H7 (cell line): ENCODE measurements at regions not wholly inside any gene's neighbourhood (a gene's known extent, or its start where the extent isn't known, plus 50 kb on each side); places are given as distances from the start of the nearest gene placed in this dataset.
"Not testable (repeated sequence)": the region's sequence is repeated elsewhere in the genome, so short reads cannot be mapped to it uniquely, and the experiment has no call there.

ENCODE experiments used
- DNase-seq: peaks from one replicate; pipeline ENCODE4 v3.0.0; 2012
- H3K27me3 ChIP-seq: 2 replicates; pipeline ENCODE4 v1.6.0; 2011; ENCODE audit warnings: mild to moderate bottlenecking, low read length; ENCODE audit not compliant: control insufficient read depth, insufficient read depth
- H3K36me3 ChIP-seq: replicated peaks from 2 replicates; pipeline ENCODE4 v1.5.1; 2011; ENCODE audit warnings: low read length; ENCODE audit not compliant: control insufficient read depth, insufficient read depth
- H3K4me3 ChIP-seq: 2 replicates; pipeline ENCODE4 v1.5.1; 2011; ENCODE audit warnings: low read depth, mild to moderate bottlenecking, control low read depth, low read length, moderate library complexity; ENCODE audit not compliant: insufficient read depth

DNA sequence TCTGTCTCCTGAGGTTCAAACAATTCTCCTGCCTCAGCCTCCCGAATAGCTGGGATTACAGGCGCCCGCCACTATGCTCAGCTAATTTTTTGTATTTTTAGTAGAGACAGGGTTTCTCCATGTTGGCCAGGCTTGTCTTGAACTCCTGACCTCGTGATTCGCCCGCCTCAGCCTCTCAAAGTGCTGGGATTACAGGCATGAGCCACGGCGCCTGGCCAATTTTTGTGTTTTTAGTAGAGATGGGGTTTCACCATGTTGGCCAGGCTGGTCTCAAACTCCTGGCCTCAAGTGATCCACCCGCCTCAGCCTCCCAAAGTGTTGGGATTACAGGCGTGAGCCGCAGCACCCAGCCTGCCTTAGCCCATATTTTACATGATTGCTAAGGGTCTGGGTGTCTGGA lies 130.3 kb upstream of the NCOR2 start:
- not testable (repeated sequence) for H3K36me3 ChIP-seq, H3K4me3 ChIP-seq, H3K27me3 ChIP-seq, DNase-seq

DNA sequence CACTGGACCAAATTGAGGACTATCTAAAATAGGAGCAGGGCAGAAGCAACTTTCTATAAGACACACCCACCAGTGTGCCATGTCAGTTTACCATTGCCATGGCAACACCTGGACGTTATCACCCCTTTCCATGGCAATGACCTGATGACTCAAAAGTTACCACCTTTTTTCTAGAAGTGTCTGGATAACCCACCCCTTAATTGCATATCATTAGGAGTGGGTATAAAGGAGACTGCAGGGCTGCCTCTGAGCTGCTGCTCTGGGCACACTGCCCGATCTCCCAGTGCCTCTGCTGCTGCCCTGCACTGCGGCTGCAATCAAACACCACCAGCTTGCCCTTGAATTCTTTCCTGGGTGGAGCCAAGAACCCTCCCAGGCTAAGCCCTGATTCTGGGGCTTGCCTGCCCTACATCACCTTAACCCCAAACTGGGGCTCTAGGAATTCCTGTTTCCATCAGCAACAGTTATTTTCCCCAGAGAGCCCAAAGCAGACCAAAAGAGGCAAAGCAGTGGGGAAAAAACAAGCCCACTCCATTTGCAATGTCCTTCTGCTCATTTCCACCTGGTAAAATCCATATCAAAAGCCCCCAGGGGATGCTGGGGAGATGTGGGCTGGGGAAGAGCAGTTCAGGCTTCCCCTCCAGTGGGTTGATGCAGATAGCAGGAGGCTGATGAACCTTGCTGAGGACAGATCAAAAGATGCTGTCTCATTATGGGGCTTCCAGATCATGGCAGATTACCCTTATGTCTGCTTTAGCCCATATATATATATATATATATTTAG lies 129.5 kb upstream of the NCOR2 start:
- no peaks in the 10 kb centered on the region for H3K27me3 ChIP-seq
- no peak overlapping the region for H3K4me3 ChIP-seq
- H3K36me3 ChIP-seq = no peaks in the 10 kb centered on the region
- DNase-seq = no peak

DNA sequence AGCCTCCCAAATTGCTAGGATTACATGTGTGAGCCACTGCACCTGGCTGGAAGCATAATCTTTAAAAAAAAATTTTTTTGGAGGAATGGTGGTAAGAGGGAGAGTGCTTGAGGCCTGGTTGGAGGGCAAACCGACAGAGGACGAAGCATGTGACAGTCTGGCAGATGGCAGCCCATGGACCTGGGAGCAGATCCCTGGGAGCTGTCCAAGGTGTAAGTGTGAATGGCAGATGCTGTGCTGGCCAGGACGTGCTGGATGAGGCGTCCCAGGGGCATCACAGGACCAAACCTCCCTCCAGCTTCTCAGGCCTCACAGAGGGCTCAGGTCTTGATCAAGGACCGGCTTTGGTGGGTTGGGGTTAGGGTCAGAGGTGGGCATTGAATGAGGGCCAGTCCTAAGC lies 128.4 kb upstream of the NCOR2 start:
- no peak for DNase-seq
- H3K36me3 ChIP-seq = no peaks in the 10 kb centered on the region
- H3K27me3 ChIP-seq = no peaks in the 10 kb centered on the region
- H3K4me3 ChIP-seq = no peak overlapping the region

DNA sequence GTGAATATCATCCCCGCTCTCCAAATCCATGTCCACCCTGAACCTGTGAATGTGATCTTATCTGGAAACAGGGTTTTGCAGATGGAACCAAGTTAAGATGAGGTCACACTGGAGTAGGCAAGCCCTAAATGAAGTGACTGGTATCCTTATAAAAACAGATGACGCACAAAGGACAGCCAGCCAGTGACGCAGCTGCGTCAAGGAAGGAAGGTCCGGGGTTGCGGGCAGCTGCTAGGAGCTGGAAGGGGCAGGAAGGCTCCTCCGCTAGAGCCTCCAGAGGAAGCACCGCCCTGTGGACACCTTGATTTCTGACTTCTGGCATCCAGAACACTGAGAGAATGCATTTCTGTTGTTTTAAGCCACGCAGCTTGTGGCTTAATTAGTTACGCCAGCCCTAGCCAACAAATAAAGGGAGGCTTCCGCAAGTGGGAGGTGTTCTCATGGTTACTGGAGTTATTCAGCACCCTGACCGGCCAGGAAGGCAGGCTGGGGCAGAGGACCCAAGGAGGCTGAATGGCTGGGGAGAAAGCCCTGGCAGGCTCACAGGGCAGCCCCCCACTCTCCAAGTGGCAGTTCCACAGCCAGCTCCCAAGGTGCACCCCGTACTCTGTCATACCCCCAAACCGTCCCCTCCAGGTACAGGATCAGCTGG lies 127.6 kb upstream of the NCOR2 start:
- Histone ChIP-seq H3K4me3 (no peak overlapping the region), H3K27me3 (no peaks in the 10 kb centered on the region), H3K36me3 (no peaks in the 10 kb centered on the region)
- DNase-seq = no peak

DNA sequence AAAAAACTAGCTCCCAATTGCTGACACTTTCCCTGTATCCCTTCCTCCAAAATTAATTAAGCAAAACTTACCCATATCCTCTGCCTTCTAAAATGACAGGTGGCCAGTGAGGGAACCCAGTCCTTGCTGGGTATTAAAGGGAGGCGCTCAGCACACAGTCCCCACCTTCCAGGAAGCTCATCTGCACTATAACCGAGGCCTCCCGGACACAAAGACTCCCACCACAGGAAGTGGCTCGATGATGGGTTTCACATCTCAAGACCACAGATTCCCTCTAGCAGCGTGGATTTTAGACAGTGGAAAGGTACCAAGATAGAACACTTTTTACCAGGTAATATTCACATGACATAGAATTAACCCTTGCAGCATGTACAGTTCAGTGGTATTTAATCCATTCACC lies 126.8 kb upstream of the NCOR2 start:
- Histone ChIP-seq H3K27me3 (no peaks in the 10 kb centered on the region), H3K4me3 (no peak overlapping the region), H3K36me3 (no peaks in the 10 kb centered on the region)
- DNase-seq = no peak

DNA sequence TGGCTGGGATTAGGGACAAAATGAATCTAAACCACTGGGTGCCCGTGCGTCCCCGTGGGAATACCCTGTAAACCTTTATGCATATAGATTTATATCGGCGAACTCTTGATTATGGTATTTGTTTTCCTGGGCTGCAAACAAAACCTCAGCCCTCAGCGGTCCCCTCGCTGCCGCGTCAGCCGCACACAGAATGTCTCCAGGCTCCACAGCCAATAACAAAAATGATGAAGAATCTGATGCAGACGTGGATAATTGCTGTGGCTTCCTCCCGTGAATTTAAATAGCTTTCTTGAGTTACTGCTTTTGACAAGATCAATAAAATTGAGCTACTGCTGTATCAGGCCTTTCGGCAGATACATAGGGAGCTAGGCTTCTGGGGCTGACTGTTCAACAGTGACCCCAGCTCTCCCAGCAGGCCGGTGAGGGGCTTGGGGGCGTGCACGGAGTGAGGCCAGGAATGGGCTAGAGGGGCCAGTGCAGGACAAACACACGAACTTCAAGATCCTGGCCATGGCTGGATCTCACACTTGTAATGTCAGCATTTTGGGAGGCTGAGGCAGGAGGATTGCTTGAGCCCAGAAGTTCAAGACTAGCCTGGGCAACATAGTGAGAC lies 125.8 kb upstream of the NCOR2 start:
- H3K36me3 ChIP-seq = no peaks in the 10 kb centered on the region
- no peak for DNase-seq
- no peak overlapping the region for H3K4me3 ChIP-seq
- no peaks in the 10 kb centered on the region for H3K27me3 ChIP-seq

DNA sequence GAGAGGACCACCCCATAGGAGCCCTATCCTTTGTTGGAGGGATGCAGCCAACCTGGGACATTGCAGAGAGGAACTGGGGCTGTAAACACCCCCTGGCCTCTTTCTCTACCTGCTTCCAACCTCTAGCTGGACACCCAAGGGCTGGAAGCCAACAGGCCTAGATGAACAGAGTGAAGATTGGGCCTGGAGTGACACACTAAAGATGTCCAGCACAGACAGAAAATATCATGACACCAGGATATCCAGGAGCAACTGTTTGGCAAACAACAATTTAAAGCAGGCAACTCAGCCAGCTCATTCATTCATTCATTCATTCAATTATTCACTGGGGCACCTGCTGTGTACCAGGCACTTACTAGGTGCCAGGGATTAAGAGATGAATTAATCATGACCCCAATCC lies 125.0 kb upstream of the NCOR2 start:
- DNase-seq = no peak
- Histone ChIP-seq H3K4me3 (no peak overlapping the region), H3K27me3 (no peaks in the 10 kb centered on the region), H3K36me3 (no peaks in the 10 kb centered on the region)

DNA sequence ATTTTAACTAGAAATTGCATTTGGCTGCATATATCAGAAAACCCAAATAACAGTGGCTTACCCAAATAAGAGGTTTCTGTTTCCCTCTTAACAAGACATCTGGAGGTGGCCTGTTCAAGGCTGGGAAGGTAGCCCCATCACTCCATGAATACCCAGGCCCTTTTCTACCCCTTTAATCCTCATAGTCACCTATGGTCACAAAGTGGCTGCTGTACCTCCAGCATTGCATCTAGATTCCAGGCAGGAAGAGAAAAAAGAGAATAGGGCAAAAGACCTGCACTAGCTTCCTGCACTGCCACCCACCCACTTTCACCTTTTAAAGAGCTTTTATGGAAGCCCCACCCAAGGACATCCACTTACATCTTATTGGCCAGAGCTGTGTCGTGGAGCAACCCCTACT lies 124.0 kb upstream of the NCOR2 start:
- H3K36me3 ChIP-seq = no peaks in the 10 kb centered on the region
- no peaks in the 10 kb centered on the region for H3K27me3 ChIP-seq
- DNase-seq = no peak
- no peak overlapping the region for H3K4me3 ChIP-seq

DNA sequence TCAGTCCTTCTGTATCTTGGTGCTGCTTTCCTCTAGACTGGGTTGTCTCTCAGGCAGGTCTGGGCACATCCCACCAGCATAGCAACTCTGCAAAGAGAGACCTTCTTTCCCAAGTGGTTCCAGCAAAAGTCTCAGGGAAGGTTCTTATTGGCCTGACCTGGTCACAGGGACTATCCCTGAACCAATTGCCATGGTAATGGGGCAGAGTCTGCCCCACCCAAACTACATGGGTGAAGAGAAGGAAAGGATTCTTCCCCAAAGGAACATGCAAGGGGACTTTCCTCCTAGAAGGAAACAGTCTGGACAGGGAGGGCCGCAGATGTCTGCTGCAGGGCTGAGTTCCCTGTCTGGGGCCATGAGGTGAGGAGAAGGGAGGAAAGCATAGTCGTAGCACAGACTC lies 122.2 kb upstream of the NCOR2 start:
- Histone ChIP-seq H3K4me3 (no peak overlapping the region), H3K36me3 (no peaks in the 10 kb centered on the region), H3K27me3 (no peaks in the 10 kb centered on the region)
- DNase-seq = no peak

DNA sequence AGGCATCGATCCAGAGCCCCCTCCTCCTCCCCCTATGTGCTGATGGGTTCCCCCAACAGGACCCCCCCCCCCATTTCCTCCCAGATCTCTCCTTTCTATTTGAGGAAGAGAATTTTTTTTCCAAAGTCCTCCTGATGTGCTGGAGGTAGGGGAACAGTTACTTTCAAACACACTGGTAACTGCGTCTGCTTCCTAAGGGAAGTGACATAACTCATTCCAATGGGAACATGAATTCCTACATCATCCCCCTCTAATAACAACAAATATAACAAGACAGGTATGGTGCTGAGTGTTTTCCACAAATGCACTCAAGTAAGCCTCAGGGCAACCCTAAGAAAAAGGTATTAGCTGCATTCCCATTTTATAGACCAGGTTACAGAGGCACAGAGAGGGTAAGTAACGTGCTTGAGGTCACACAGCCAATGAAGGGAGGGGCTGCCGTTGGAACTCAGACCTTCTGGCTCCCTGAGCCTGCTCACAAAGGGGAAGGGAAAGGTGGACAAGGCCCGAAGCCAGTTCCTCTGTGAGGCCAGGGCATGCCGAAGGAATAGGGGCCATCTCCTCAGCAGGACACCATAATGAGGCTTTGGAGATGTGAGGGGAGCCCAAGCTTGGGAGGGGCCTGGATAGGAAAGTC lies 121.1 kb upstream of the NCOR2 start:
- Histone ChIP-seq H3K27me3 (no peaks in the 10 kb centered on the region), H3K36me3 (no peaks in the 10 kb centered on the region), H3K4me3 (no peak overlapping the region)
- DNase-seq = no peak

DNA sequence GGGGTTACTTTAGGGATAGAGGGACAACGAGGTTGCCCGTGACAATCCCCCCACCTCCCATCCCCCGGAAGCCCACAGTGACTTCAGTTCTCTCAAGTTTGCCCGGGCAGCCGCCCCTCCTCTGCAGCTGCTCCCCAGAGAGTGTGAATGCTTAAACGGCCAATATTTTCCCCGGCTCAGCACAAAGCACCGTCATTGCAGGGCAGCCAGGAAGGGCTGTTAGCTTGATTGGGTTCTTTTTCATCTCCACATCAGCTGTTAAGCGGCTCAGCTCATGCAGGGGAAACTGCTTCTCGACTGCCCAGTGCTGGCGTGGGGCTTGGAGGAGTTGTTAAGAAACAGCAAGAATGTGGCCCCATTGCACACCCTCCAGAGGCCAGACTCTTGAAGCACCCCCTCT lies 120.5 kb upstream of the NCOR2 start:
- Histone ChIP-seq H3K4me3 (no peak overlapping the region), H3K27me3 (no peaks in the 10 kb centered on the region), H3K36me3 (no peaks in the 10 kb centered on the region)
- no peak for DNase-seq

DNA sequence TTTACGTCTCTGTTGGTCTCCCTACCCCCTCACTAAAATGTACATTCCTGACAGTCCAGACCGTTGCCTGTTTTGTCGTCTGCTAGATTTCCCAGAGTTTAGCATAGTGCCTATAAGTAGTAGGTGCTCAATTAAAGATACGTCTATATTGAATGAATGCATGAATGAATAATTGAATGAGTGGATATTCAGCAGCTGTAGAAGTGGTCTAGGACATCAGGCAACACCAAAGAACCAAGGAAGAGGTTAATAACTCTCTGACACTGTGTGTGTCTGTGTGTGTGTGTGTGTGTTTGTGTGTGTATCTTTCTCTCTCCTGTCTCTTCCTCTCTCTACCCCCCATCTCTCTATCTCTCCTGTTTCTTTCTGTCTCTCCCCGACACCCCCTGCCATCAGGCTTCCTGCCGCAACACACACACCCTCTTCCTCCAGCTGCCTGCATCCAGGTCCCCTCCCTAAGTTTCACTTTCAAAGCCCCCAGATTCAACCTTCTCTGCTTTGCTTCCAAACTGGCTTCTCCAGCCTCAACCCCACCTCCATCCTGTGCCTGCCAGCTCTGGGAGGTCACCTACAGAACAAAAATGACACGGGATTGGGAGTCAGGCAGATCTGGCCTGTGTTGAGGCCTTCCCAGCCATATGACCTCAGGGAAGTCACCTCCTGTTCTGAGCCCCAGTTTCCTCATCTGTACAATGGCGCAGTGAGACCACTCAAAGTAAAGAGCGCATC lies 119.9 kb upstream of the NCOR2 start:
- Histone ChIP-seq H3K4me3 (no peak overlapping the region), H3K27me3 (no peaks in the 10 kb centered on the region), H3K36me3 (no peaks in the 10 kb centered on the region)
- DNase-seq = no peak

DNA sequence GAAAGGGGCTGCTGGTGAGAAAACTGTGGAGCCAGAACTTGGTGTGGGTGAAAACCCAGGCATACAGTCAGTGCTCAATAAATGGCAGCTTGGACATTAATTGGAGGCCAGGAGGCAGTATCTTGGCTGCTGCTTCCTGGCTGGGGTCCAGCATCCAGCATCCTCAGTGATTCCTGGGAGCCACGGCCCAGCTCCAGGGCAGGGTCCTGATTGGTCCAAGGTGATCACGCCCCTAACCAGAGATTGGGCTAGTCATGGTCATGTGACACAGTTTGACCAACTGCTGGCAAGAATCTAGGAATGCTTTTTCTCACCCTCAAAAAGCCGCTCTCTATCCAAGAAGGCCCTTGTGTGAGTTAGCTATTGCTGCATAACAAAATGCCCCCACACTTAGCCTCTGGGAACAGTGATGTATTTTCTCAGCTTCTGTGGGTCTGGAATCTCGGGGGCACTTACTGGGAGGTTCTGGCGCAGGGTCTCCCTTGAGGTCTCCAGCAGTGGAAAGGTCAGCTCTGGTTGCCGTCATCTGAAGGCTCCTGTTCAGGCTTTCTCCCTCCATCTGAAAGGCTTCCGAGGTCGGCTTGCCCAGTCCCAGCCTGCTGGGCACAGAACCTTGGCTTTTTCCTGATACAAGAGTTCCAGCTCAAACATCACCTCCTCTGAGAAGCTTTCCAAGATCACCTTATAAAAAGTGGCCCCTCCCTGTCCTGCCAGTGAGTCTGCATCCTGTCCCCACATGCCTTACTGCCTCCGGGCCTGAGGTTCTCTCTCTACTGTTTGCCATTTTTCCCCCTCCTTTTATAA lies 119.2 kb upstream of the NCOR2 start:
- Histone ChIP-seq H3K4me3 (no peak overlapping the region), H3K36me3 (no peaks in the 10 kb centered on the region), H3K27me3 (no peaks in the 10 kb centered on the region)
- DNase-seq = no peak
